Kidney (tissue), 13 donors: ENCODE measurements at regions not wholly inside any gene's neighbourhood (a gene's known extent, or its start where the extent isn't known, plus 50 kb on each side); places are given as distances from the start of the nearest gene placed in this dataset.

Experiments used
- DNase-seq, 5 donors: peaks; one replicate each; pipeline ENCODE4 v3.0.0-alpha.2; 2013 to 2020
- FAIRE-seq: peaks from 2 replicates; lab custom pipeline; 2012; peaks lifted over from hg19 to GRCh38; lab: Jason Lieb, UNC
- H3K27ac ChIP-seq, 2 donors: one replicate each; pipeline ENCODE4 v1.7.0; 2013; ENCODE audit warnings: low read depth in 2 of 2, low read length in 2 of 2, inconsistent platforms in 1 of 2
- H3K27me3 ChIP-seq: one replicate; pipeline ENCODE4 v1.7.1; 2013; ENCODE audit warnings: low read length, inconsistent platforms; ENCODE audit not compliant: control insufficient read depth, insufficient read depth
- H3K36me3 ChIP-seq, 3 donors: one replicate each; pipeline versions ENCODE4 v1.7.0 to v1.7.1; 2013; ENCODE audit warnings: low read length in 3 of 3, control low read depth in 1 of 3, inconsistent platforms in 1 of 3; ENCODE audit not compliant: insufficient read depth in 3 of 3, control insufficient read depth in 2 of 3
- H3K4me1 ChIP-seq, 3 donors: one replicate each; pipeline versions ENCODE4 v1.7.0 to v1.7.1; 2013; ENCODE audit warnings: low read length in 3 of 3, inconsistent platforms in 1 of 3, low read depth in 1 of 3; ENCODE audit not compliant: control insufficient read depth in 2 of 3, insufficient read depth in 2 of 3
- H3K4me3 ChIP-seq, 3 donors: one replicate each; pipeline versions ENCODE4 v1.7.0 to v1.8.1; 2013; ENCODE audit warnings: low read length in 3 of 3, control low read depth in 1 of 3, inconsistent platforms in 1 of 3
- H3K9ac ChIP-seq, 3 donors: one replicate each; pipeline versions ENCODE4 v1.7.0 to v1.7.1; 2013; ENCODE audit warnings: low read length in 3 of 3, control low read depth in 1 of 3, inconsistent platforms in 1 of 3
- H3K9me3 ChIP-seq, 3 donors: one replicate each; pipeline versions ENCODE4 v1.7.0 to v1.7.1; 2013; ENCODE audit warnings: low read length in 3 of 3, control low read depth in 1 of 3, inconsistent platforms in 1 of 3; ENCODE audit not compliant: control insufficient read depth in 2 of 3, insufficient read depth in 1 of 3
- intact Hi-C: fragments of 100-400 bp; cut with DNase I; formaldehyde crosslinking; loops from one replicate; pipeline ENCODE4 v1.11.1; 2022
- TF ChIP-seq, protein P1 (sequence below): IDR thresholded peaks from 3 replicates; pipeline ENCODE4 v1.5.1; 2012; ENCODE audit warnings: mild to moderate bottlenecking, moderate library complexity, borderline replicate concordance; ENCODE audit not compliant: insufficient read depth; ENCODE audit errors: extremely low read depth
- donor health status: control.
- donor health status: control.
- donor health status: control.
- donor health status: control.
- donor health status: control.
- donor health status: DM: yes; HTN: yes; CAD: no.
- donor health status: Normal renal cell carcinoma (clear cell type).

DNA sequence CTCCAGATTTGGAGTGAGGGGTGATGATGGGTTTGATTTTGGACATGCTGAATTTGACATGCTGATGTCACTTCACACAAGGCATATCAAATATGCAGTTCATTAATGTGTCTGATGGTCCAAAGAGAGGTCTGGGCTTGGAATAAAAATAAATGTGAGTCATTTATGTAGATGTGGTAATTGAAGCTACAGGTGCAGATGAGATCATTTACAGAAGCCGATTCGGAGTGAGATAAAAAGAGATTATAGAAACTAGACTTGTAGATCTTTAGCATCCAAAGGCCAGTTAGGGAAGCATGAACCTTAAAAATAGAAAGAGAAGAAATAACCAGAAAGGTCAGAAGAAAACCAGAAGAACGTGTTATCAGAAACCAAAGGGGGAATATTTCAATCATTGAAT, 350.9 kb upstream of the ZP4 start:
- TF ChIP-seq, protein P1, sequence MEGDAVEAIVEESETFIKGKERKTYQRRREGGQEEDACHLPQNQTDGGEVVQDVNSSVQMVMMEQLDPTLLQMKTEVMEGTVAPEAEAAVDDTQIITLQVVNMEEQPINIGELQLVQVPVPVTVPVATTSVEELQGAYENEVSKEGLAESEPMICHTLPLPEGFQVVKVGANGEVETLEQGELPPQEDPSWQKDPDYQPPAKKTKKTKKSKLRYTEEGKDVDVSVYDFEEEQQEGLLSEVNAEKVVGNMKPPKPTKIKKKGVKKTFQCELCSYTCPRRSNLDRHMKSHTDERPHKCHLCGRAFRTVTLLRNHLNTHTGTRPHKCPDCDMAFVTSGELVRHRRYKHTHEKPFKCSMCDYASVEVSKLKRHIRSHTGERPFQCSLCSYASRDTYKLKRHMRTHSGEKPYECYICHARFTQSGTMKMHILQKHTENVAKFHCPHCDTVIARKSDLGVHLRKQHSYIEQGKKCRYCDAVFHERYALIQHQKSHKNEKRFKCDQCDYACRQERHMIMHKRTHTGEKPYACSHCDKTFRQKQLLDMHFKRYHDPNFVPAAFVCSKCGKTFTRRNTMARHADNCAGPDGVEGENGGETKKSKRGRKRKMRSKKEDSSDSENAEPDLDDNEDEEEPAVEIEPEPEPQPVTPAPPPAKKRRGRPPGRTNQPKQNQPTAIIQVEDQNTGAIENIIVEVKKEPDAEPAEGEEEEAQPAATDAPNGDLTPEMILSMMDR: no peak
- Histone ChIP-seq H3K9me3 (no peaks in the 10 kb centered on the region), H3K36me3 (no peaks in the 10 kb centered on the region), H3K27ac (no peak overlapping the region), H3K27me3 (no peaks in the 10 kb centered on the region), H3K4me1 (no peaks in the 10 kb centered on the region), H3K9ac (no peak overlapping the region), H3K4me3 (no peak overlapping the region)
- no peak for DNase-seq
- no peak for FAIRE-seq
- intact Hi-C loops: no loop called here

DNA sequence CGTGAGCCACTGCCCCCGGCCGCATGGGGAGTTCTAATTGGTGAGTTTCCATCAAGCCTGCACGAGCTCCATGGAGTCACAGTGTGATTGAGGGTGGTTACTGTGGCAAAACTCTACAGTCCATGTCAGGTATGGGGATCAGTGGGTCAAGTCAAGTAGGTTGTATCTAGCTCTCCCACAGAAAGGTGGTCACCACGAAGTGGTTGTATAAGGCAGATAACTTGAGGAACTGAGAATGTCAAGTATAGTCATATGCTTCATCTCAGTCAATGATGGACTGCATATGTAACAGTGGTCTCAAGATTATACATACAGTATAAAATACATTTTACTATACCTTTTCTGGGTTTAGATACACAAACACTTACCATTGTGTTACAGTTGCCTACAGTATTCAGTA, 348.6 kb upstream of the ZP4 start:
- TF ChIP-seq, protein P1: no peak
- Histone ChIP-seq H3K27ac (no peak overlapping the region), H3K27me3 (no peaks in the 10 kb centered on the region), H3K36me3 (no peaks in the 10 kb centered on the region), H3K9ac (no peak overlapping the region), H3K9me3 (no peaks in the 10 kb centered on the region), H3K4me3 (no peak overlapping the region), H3K4me1 (no peaks in the 10 kb centered on the region)
- FAIRE-seq (no peak), DNase-seq (no peak)
- intact Hi-C loops: no loop called here

DNA sequence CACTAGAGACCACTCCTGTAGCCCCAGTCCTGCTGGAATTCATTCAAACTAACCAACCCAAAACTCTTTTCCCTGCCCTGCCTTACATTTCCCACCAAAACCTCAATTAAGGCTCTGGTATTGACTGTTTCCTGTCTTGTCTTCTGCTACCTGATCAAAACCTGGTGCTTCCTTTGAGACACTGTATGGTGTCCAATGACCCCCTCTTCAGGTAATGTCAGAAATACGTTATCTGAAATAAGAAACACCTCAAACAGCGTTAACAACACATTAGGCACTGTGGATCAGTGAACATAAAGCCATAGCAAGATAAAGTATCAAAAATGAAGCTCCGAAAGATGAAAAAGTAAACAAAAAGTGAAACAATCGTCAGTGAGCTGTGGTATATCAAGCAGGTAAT, 343.2 kb upstream of the ZP4 start:
- Histone ChIP-seq H3K4me1 (no peaks in the 10 kb centered on the region), H3K9me3 (no peaks in the 10 kb centered on the region), H3K9ac (no peak overlapping the region), H3K4me3 (no peak overlapping the region), H3K36me3 (no peaks in the 10 kb centered on the region), H3K27me3 (no peaks in the 10 kb centered on the region), H3K27ac (no peak overlapping the region)
- DNase-seq (no peak), FAIRE-seq (no peak)
- TF ChIP-seq, protein P1: no peak
- intact Hi-C loops: no loop called here

DNA sequence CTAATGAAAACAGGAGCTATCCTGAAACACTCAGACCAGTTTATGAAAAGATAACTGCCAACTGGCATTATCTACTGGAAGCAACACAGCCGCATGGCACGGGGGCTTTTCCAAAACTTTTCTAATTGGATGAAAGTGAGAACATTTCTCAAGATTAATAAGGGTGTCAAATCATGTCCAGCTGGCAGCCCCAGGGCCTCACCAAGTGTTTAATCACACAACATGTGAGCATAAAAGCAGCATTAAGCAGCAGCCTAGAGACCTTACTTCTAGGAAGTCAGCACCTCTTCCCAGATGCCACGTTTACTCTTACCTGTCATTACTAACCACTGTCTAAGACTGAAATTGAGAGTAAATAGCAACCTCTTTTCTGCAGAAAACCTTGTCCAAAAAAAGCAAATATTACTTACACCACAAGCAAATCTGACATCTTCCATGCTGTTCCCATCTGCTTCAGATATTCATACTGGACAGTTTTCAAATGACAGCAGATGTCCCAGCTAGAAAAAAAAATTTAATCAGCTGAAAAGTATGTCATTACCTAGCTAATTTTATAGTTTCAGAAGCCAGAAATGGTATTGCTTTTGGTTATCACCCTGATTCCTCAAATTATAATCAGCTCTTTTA, 341.5 kb upstream of the ZP4 start:
- TF ChIP-seq, protein P1: no peak
- Histone ChIP-seq H3K27me3 (no peaks in the 10 kb centered on the region), H3K4me1 (no peaks in the 10 kb centered on the region), H3K27ac (no peak overlapping the region), H3K4me3 (no peak overlapping the region), H3K36me3 (no peaks in the 10 kb centered on the region), H3K9me3 (no peaks in the 10 kb centered on the region), H3K9ac (no peak overlapping the region)
- DNase-seq (no peak), FAIRE-seq (no peak)
- intact Hi-C loops: no loop called here
